K562 (cell line): ENCODE measurements at regions not wholly inside any gene's neighbourhood (a gene's known extent, or its start where the extent isn't known, plus 50 kb on each side); places are given as distances from the start of the nearest gene placed in this dataset.
A peak's percentile ranks its signal among the peaks of the same experiment; 100 is the strongest.

Experiments
- CREM ChIP-seq: IDR thresholded peaks from 2 replicates; pipeline ENCODE4 v1.6.1; 2014; ENCODE audit warnings: antibody characterized with exemption, low read depth
- EHMT2 ChIP-seq: fragments of 450-650 bp; IDR thresholded peaks from 2 replicates; pipeline ENCODE4 v1.6.1; 2018; ENCODE audit warnings: antibody characterized with exemption
- FOXK2 ChIP-seq, 2 experiments: fragments of 450-650 bp; IDR thresholded peaks in 1 of 2; conservative IDR thresholded peaks in 1 of 2; 2 replicates each; pipeline ENCODE4 v1.6.1; 2016; ENCODE audit warnings: low read depth in 2 of 2, mild to moderate bottlenecking in 1 of 2
- FOXM1 ChIP-seq, 2 experiments: fragments of 450-650 bp in 1 of 2; sonication (generic) in 1 of 2; formaldehyde crosslinking in 1 of 2; IDR thresholded peaks; 2 replicates each; pipeline versions ENCODE4 v1.6.1 to v1.9.0; 2017 to 2022; ENCODE audit warnings: low read depth in 2 of 2, mild to moderate bottlenecking in 2 of 2, missing genetic modification reagents in 1 of 2, moderate library complexity in 1 of 2
- GABPB2 ChIP-seq: fragments of 250-450 bp; sonication (Bioruptor Pico); conservative IDR thresholded peaks from 2 replicates; pipeline ENCODE4 v1.5.1; 2021; ENCODE audit warnings: mild to moderate bottlenecking
- HIVEP1 ChIP-seq: fragments of 250-450 bp; sonication (Bioruptor Pico); IDR thresholded peaks from 2 replicates; pipeline ENCODE4 v1.4.0; 2020; ENCODE audit warnings: mild to moderate bottlenecking
- MAFG ChIP-seq: fragments of 450-650 bp; conservative IDR thresholded peaks from 2 replicates; pipeline ENCODE4 v1.6.1; 2016; ENCODE audit warnings: missing genetic modification characterization, missing compliant biosample characterization
- NKRF ChIP-seq: fragments of 450-650 bp; IDR thresholded peaks from 2 replicates; pipeline ENCODE4 v1.6.1; 2016; ENCODE audit warnings: borderline replicate concordance
- POLR2A ChIP-seq: fragments of 450-650 bp; conservative IDR thresholded peaks from 2 replicates; pipeline ENCODE4 v1.6.1; 2016
- RBFOX2 ChIP-seq: fragments of 200-400 bp; formaldehyde crosslinking; IDR thresholded peaks from 2 replicates; pipeline ENCODE4 v1.6.1; 2017; ENCODE audit warnings: low read depth, mild to moderate bottlenecking, low read length, moderate library complexity
- TCF7 ChIP-seq: sonication (generic); IDR thresholded peaks from 2 replicates; pipeline ENCODE4 v1.6.1; 2016; ENCODE audit warnings: antibody characterized with exemption, borderline replicate concordance
- TEAD4 ChIP-seq, 2 experiments: sonication (generic) in 1 of 2; formaldehyde crosslinking in 1 of 2; IDR thresholded peaks; 2 replicates each; pipeline versions ENCODE4 v1.6.1 to v1.8.0; 2012 to 2022; ENCODE audit warnings: borderline replicate concordance in 1 of 2, inconsistent platforms in 1 of 2, low read length in 1 of 2, mild to moderate bottlenecking in 1 of 2, missing genetic modification reagents in 1 of 2
- ZBTB33 ChIP-seq: sonication (generic); formaldehyde crosslinking; IDR thresholded peaks from 2 replicates; pipeline ENCODE4 v1.8.1; 2023; ENCODE audit warnings: mild to moderate bottlenecking, missing genetic modification reagents
- ZNF696 ChIP-seq: fragments of 250-450 bp; sonication (Bioruptor Pico); conservative IDR thresholded peaks from 2 replicates; pipeline ENCODE4 v1.4.0; 2020; ENCODE audit warnings: mild to moderate bottlenecking, moderate library complexity
- TF ChIP-seq, protein P1 (sequence below), 2 experiments: IDR thresholded peaks in 1 of 2; conservative IDR thresholded peaks in 1 of 2; 2 replicates each; pipeline ENCODE4 v1.6.1; 2016; ENCODE audit warnings: low read depth in 2 of 2, mild to moderate bottlenecking in 1 of 2, missing compliant biosample characterization in 1 of 2, missing genetic modification characterization in 1 of 2, moderate library complexity in 1 of 2
- TF ChIP-seq, protein P2 (sequence below), 2 experiments: fragments of 450-650 bp; IDR thresholded peaks; 2 replicates each; pipeline ENCODE4 v1.6.1; 2016
- TF ChIP-seq, protein P3 (sequence below): fragments of 450-650 bp; IDR thresholded peaks from 2 replicates; pipeline ENCODE4 v1.6.1; 2016; ENCODE audit warnings: low read depth, mild to moderate bottlenecking, moderate library complexity

- TF ChIP-seq, protein P1, sequence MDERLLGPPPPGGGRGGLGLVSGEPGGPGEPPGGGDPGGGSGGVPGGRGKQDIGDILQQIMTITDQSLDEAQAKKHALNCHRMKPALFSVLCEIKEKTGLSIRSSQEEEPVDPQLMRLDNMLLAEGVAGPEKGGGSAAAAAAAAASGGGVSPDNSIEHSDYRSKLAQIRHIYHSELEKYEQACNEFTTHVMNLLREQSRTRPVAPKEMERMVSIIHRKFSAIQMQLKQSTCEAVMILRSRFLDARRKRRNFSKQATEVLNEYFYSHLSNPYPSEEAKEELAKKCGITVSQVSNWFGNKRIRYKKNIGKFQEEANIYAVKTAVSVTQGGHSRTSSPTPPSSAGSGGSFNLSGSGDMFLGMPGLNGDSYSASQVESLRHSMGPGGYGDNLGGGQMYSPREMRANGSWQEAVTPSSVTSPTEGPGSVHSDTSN (CRISPR knock-in tag; IDR thresholded peaks at IDR 0.05; ENCODE audit: low read depth), result no peak
- TF ChIP-seq, protein P1 (tag; conservative IDR thresholded peaks at IDR 0.05; ENCODE audit: low read depth), result 0 out of 2 replicates have a peak, but pooled peaks have one; percentile 27
- TF ChIP-seq TCF7 (no peak), EHMT2 (peak; percentile 6; the same call in 1 of the 2 replicates), FOXK2 (conservative IDR thresholded peaks at IDR 0.05 in 1 of 2, IDR thresholded peaks at IDR 0.05 in 1 of 2; ENCODE audit: low read depth in 2 of 2) (peak; percentile 57 to 67), TEAD4 (IDR thresholded peaks at IDR 0.05; ENCODE audit: low read length) (no peak; the same call in 1 of the 2 replicates), TEAD4 (CRISPR knock-in tag; IDR thresholded peaks at IDR 0.05; ENCODE audit: borderline replicate concordance) (no peak), FOXM1 (IDR thresholded peaks at IDR 0.05; ENCODE audit: low read depth) (no peak), FOXM1 (CRISPR knock-in tag; IDR thresholded peaks at IDR 0.05; ENCODE audit: low read depth) (no peak), HIVEP1 (no peak), NKRF (no peak), CREM (peak; percentile 19; the same call in 1 of the 2 replicates), MAFG (tag) (peak; percentile 82), RBFOX2 (peak; percentile 35; the same call in 1 of the 2 replicates), POLR2A (0 out of 2 replicates have a peak, but pooled peaks have one; percentile 47), ZBTB33 (CRISPR knock-in tag) (no peak), ZNF696 (CRISPR knock-in tag) (no peak), GABPB2 (CRISPR knock-in tag) (no peak)
- TF ChIP-seq, protein P2, sequence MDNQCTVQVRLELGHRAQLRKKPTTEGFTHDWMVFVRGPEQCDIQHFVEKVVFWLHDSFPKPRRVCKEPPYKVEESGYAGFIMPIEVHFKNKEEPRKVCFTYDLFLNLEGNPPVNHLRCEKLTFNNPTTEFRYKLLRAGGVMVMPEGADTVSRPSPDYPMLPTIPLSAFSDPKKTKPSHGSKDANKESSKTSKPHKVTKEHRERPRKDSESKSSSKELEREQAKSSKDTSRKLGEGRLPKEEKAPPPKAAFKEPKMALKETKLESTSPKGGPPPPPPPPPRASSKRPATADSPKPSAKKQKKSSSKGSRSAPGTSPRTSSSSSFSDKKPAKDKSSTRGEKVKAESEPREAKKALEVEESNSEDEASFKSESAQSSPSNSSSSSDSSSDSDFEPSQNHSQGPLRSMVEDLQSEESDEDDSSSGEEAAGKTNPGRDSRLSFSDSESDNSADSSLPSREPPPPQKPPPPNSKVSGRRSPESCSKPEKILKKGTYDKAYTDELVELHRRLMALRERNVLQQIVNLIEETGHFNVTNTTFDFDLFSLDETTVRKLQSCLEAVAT (IDR thresholded peaks at IDR 0.05), result peak in 1 of 2 experiments; percentile 44; a peak in 2 of 4 replicates
- TF ChIP-seq, protein P3, sequence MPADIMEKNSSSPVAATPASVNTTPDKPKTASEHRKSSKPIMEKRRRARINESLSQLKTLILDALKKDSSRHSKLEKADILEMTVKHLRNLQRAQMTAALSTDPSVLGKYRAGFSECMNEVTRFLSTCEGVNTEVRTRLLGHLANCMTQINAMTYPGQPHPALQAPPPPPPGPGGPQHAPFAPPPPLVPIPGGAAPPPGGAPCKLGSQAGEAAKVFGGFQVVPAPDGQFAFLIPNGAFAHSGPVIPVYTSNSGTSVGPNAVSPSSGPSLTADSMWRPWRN, result peak; percentile 23; the same call in 1 of the 2 replicates
Measured at GRCh38 chr6:28776269-28777146, 147.3 kb downstream of the TRIM27 start (continued).
